Amygdala (tissue), 56 donors: ENCODE measurements at regions not wholly inside any gene's neighbourhood (a gene's known extent, or its start where the extent isn't known, plus 50 kb on each side); places are given as distances from the start of the nearest gene placed in this dataset.
A peak's percentile ranks its signal among the peaks of the same experiment; 100 is the strongest.

Source experiments
- DNase-seq, 56 donors: peaks; one replicate each; lab custom pipeline; 2025; lab: John Stamatoyannopoulos, UW

- no peak for DNase-seq
Observed at GRCh38 chr6:105633814-105634213, 230.9 kb upstream of the PREP start.

GRCh38 chr6:105628156-105628860 is 225.4 kb upstream of the PREP start:
- DNase-seq, result no peak

DNA sequence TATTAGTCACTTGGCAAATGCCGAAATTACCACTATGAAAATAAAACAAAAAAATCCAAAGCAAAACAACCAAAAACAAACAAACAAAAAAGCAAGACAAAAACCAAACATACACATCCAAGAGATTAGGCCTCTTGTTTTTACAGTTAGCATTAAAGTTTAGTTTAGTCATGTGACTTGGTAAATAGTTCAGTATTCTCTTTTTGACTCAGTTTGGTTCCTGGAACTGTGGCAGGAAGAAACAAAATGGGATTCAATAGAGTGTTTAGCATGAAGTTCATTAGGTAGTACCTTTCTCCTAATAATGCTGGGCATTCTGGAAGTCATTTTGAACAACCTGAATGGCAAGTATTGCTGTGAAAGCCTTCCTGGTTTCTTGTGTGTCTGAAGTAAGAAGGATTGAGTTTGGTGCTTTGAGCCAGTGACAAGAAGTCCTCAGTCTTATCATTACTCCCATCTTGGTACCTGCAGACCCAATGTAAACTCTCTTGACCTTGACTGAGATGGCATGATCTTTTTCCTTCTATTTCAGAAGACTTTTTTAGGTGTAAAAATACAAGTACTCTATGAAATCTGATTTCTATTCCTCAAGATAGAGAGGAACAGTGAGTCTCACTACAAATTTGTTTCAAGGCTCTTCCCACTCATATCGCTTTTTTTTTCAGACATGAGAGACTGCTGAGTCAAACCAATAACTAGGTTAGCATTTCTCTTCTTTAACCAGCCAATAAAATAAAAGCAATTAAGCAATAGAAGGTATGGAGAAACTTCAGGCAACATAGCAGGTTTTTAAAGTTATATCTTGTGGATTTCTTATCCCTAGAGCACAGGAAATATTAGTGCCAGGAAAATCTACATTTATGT is 223.6 kb upstream of the PREP start:
- no peak for DNase-seq

- no peak for DNase-seq
Observed at GRCh38 chr6:105624021-105624420, 221.1 kb upstream of the PREP start.

DNA sequence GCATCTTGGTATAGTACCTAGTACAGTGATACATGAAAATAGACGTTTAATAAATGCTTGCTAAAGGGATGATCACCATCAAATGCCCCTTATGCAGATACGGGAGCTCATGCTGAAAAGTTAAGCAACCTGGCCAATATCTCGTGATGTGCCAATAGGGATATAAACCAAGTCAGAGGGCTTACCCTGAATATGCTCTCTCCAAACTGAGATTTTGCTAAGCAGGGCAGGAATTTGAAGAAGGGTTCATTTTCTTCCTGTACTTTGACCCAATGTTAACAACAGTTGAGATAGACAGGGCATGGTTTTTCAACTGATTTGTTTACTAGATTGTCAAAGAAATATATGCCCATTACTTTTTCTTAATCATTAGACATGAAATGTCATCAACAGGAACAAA is 219.3 kb upstream of the PREP start:
- DNase-seq, result no peak

GRCh38 chr6:105621564-105622175 is 218.8 kb upstream of the PREP start:
- no peak for DNase-seq

GRCh38 chr6:105620878-105621277 is 218.0 kb upstream of the PREP start:
- DNase-seq, result no peak

DNA sequence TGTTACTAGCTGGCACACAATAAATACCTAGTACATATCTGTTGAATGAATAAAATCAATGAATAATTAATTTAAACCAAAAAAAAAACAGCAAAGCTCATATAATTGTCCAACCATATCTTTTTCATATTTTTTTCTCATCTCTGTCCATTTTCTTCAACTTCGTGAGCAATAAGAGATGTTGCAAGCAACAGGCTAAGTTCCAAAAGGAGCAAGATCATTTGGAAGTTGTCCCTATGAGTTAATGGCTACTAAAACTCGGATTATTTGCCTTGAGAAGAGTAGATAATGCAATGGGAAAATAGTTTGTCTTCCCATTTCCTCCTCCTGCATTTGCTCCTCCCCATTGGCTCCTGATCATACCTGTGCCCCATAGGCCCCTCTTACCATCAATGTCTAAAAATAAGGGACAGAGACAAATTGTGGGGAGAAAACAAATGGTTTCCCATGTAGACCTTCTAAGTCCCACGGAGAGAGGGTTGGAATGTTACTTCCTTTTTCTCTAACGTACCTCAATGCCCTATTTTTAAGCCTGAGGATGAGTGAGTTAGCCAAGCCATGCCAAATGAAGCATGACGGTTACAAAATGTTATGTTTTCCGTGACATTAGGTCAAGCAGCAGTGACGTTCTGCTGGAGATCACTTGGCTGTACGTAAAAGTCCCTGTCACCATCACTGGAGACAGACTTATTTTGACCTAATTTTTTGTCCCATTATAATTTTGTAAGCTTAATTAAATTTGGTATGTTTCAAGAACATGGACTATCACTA is 217.3 kb upstream of the PREP start:
- DNase-seq, result no peak

DNA sequence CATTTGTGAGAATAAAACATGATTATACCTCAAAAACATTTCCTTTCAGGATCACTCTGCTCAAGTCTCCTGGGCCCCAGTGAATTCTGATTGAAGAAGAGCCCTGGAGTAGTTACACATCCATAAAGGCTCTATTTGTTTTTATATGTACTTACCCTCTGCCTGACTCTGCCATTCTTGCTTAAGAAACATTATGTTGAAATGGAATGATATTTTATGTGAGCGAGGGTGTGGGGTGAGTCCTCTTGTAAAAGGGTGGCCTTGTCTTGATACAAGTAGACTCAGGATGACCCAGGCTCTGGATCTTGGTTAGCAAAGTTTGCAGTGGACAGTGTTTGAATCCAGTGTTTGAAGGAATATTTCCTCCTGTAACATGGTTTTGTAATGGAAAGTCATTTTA is 215.4 kb upstream of the PREP start:
- no peak for DNase-seq

- no peak for DNase-seq
Observed at GRCh38 chr6:105616521-105616920, 213.6 kb upstream of the PREP start.

- no peak for DNase-seq
Observed at GRCh38 chr6:105611606-105612005, 208.7 kb upstream of the PREP start.

GRCh38 chr6:105609375-105609991 is 206.6 kb upstream of the PREP start:
- DNase-seq, result peak in 8 of 56 donors; percentile 1 to 19 (median 8)

GRCh38 chr6:105608711-105609374 is 206.0 kb upstream of the PREP start:
- DNase-seq, result no peak

DNA sequence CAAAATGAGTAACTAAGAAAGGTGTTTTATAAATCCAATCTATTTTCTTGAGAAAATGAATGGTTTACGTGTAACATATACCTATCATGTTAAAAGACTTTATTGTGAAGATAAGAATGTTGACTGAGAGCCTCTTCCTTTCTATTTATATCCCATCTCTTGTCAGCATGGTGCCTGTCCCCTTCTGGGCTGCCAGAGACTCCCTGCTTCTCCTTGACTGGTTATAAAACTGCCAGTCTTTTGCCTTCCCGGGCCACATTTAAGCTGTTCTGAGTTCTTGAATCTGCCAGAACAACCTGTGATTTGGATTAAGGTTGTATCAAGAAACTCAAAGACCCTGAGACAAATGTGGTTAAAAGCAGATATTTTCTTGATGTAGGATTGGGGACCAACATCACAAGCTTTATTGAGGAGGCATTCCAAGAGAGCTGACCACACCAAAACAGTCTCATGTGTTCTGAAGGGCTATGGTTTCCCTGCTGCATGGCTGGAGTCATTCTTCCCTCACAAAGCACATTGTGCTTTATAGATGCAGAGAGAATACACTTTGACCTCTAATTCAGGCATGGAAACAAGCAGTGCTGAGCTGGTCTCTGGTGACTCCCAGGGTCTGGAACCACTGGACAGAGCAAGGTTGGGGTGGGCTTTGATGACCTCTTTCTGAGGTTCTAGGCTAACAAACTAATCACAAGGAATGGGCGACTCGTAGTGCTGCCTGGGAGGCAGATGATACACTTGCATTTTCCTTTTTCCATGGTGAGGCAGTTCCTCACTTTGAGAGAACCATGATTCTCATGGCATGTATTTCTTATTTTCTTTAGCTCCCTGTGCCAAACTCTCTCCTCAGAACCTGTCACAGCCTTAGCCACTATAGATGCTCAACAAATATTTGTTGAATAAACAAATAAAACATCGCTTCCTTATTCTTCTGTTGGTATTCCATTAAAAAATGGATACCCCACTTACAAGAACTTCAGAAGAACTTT is 205.0 kb upstream of the PREP start:
- DNase-seq, result no peak

GRCh38 chr6:105606831-105607463 is 204.1 kb upstream of the PREP start:
- no peak for DNase-seq

DNA sequence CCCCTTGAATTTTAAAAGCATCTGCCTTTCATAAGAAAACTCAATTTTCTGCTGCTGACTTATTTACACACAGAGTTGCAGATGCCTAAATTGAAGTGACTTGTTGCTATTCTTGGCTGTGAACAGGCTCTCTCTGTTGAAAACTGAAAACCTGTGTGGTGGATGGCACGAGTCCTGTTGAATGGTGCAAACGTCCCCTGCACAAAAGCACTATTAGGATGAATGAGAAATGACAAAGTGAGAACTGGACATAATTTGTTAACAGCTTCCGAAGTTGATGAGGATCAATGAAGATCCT is 201.7 kb upstream of the PREP start:
- no peak for DNase-seq

DNA sequence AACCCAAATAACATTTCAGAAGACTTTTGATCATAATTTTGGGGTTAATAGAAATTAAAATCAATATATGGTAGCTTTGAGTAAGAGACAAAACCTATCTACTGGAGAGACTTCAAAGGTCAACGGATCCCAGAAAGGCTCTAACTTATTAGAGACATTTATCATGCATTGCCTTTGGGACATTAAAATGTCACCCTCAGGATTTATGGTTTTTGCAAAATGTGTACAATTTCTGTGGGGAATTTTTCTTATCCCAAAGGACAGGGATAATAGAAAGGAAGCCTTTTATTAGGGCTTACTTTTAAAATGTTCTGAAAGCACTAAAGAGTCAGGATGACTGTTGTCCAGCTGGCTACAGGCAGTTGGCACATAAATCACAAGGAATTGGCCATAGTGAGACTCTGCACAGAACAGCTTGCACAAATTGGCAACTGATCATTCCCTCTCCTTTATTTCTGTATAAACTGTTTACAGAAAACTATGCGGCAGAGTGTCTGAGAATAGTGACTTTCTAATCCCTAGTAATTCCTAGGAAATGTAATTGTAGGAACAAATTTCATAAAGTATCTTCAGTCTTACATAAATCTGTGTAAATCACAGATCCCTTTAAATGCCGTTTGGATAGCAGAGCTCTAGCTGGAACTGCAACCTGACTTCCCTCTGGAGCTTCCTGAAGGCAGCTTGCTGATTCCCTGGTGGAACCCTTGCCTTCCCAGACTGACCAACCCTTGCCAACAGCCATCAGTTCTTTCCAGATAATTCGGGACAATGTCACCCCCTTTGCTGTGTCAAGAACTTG is 201.1 kb upstream of the PREP start:
- peak in 1 of 56 donors; percentile 1 for DNase-seq
